IMR-90 (cell line): ENCODE measurements at regions not wholly inside any gene's neighbourhood (a gene's known extent, or its start where the extent isn't known, plus 50 kb on each side); places are given as distances from the start of the nearest gene placed in this dataset.
A peak's percentile ranks its signal among the peaks of the same experiment; 100 is the strongest.

Experiments
- ATAC-seq: fragments of 200-7000 bp; cut with Tn5 transposase; 2 replicates; pipeline ENCODE4 v1.9.1; 2020; ENCODE audit warnings: low read depth, mild to moderate bottlenecking, moderate library complexity
- BruUV-seq: library from RNA; stranded (reverse); fragments of 400-500 nt; replicated peaks from 2 replicates; lab custom pipeline; 2021; lab: Mats Ljungman, UMichigan
- CTCF ChIA-PET: fragments of 300-600 bp; formaldehyde crosslinking; extraction: SDS; loops from one replicate; lab custom pipeline; 2021; ENCODE audit warnings: antibody characterized with exemption; lab: Yijun Ruan, JAX
- POLR2A ChIA-PET: fragments of 300-600 bp; sonication (Branson Sonifier 250); formaldehyde crosslinking; loops from one replicate; lab custom pipeline; 2022; ENCODE audit warnings: antibody characterized with exemption; ENCODE audit not compliant: unreplicated experiment; lab: Charles Lee
- DNase-seq: peaks from one replicate; pipeline ENCODE4 v3.0.0; 2013
- H2AFZ ChIP-seq: replicated peaks from 2 replicates; pipeline ENCODE3; 2013; ENCODE audit warnings: low read length, mild to moderate bottlenecking; ENCODE audit not compliant: poor library complexity
- H2AK5ac ChIP-seq: 2 replicates; pipeline ENCODE4 v1.6.1; 2013; ENCODE audit warnings: low read depth, low read length, inconsistent platforms
- H2AK9ac ChIP-seq: replicated peaks from 2 replicates; pipeline ENCODE3; 2013; ENCODE audit warnings: mild to moderate bottlenecking, low read depth, low read length, moderate library complexity; ENCODE audit not compliant: poor library complexity
- H2BK120ac ChIP-seq: 2 replicates; pipeline ENCODE4 v1.6.1; 2013; ENCODE audit warnings: low read depth, low read length, inconsistent platforms
- H2BK15ac ChIP-seq: 3 replicates; pipeline ENCODE4 v1.6.1; 2013; ENCODE audit warnings: low read depth, low read length, inconsistent platforms
- H2BK20ac ChIP-seq: 2 replicates; pipeline ENCODE4 v1.6.1; 2013; ENCODE audit warnings: low read depth, mild to moderate bottlenecking, inconsistent platforms, low read length, moderate library complexity
- H2BK5ac ChIP-seq: 2 replicates; pipeline ENCODE4 v1.6.1; 2013; ENCODE audit warnings: mild to moderate bottlenecking, low read depth, low read length, inconsistent platforms; ENCODE audit not compliant: poor library complexity, severe bottlenecking
- H3K14ac ChIP-seq: replicated peaks from 2 replicates; pipeline ENCODE4 v1.6.1; 2013; ENCODE audit warnings: low read depth, low read length, inconsistent platforms
- H3K18ac ChIP-seq: 2 replicates; pipeline ENCODE4 v1.6.1; 2013; ENCODE audit warnings: low read depth, low read length, control low read depth
- H3K23ac ChIP-seq: 2 replicates; pipeline ENCODE4 v1.6.1; 2013; ENCODE audit warnings: low read depth, low read length, inconsistent platforms
- H3K27ac ChIP-seq: 2 replicates; pipeline ENCODE4 v1.5.1; 2013; ENCODE audit warnings: mild to moderate bottlenecking, control low read depth, low read length; ENCODE audit not compliant: insufficient read depth
- H3K27me3 ChIP-seq: 2 replicates; pipeline ENCODE4 v1.6.1; 2013; ENCODE audit warnings: low read length; ENCODE audit not compliant: control insufficient read depth, insufficient read depth
- H3K36me3 ChIP-seq: 2 replicates; pipeline ENCODE4 v1.6.1; 2013; ENCODE audit warnings: low read length, mixed read lengths; ENCODE audit not compliant: control insufficient read depth, insufficient read depth
- H3K4ac ChIP-seq: 2 replicates; pipeline ENCODE4 v1.6.1; 2013; ENCODE audit warnings: low read depth, low read length, inconsistent platforms
- H3K4me1 ChIP-seq: 2 replicates; pipeline ENCODE4 v1.6.1; 2013; ENCODE audit warnings: low read length, mixed read lengths; ENCODE audit not compliant: control insufficient read depth, insufficient read depth
- H3K4me2 ChIP-seq: 2 replicates; pipeline ENCODE4 v1.6.1; 2013; ENCODE audit warnings: low read depth, mild to moderate bottlenecking, control low read depth, low read length, moderate library complexity
- H3K4me3 ChIP-seq: 2 replicates; pipeline ENCODE4 v1.5.1; 2013; ENCODE audit warnings: low read depth, mild to moderate bottlenecking, control low read depth, low read length, moderate library complexity; ENCODE audit not compliant: insufficient read depth
- H3K56ac ChIP-seq: 2 replicates; pipeline ENCODE4 v1.6.1; 2013; ENCODE audit warnings: low read length, inconsistent platforms; ENCODE audit not compliant: insufficient read depth; ENCODE audit errors: extremely low read depth
- H3K79me1 ChIP-seq, 2 experiments: 2 replicates each; pipeline ENCODE4 v1.6.1; 2013; ENCODE audit warnings: low read length in 2 of 2, inconsistent platforms in 1 of 2, low read depth in 1 of 2
- H3K9ac ChIP-seq: 2 replicates; pipeline ENCODE4 v1.6.1; 2013; ENCODE audit warnings: low read depth, low read length, control low read depth
- H3K9me1 ChIP-seq: 2 replicates; pipeline ENCODE4 v1.6.1; 2013; ENCODE audit warnings: low read length, inconsistent platforms; ENCODE audit not compliant: insufficient read depth
- H3K9me3 ChIP-seq: 2 replicates; pipeline ENCODE4 v1.6.1; 2013; ENCODE audit warnings: low read length; ENCODE audit not compliant: control insufficient read depth, insufficient read depth
- H4K20me1 ChIP-seq: 2 replicates; pipeline ENCODE4 v1.6.1; 2013; ENCODE audit warnings: low read length, inconsistent platforms; ENCODE audit not compliant: insufficient read depth
- H4K5ac ChIP-seq: 2 replicates; pipeline ENCODE4 v1.6.1; 2013; ENCODE audit warnings: mild to moderate bottlenecking, low read depth, low read length, control low read depth
- H4K8ac ChIP-seq, 2 experiments: 2 replicates each; pipeline ENCODE4 v1.6.1; 2013; ENCODE audit warnings: low read depth in 2 of 2, low read length in 2 of 2, control low read depth in 1 of 2, inconsistent platforms in 1 of 2
- H4K91ac ChIP-seq: 2 replicates; pipeline ENCODE4 v1.6.1; 2013; ENCODE audit warnings: low read depth, low read length, inconsistent platforms; ENCODE audit not compliant: insufficient read depth
- BHLHE40 ChIP-seq: fragments of 150-350 bp; IDR thresholded peaks from 2 replicates; pipeline ENCODE4 v1.6.1; 2016; ENCODE audit warnings: mild to moderate bottlenecking, low read depth, low read length
- CEBPB ChIP-seq: IDR thresholded peaks from 2 replicates; pipeline ENCODE4 v1.6.1; 2012; ENCODE audit warnings: low read depth, low read length, improper control_type of control experiment
- CHD1 ChIP-seq: IDR thresholded peaks from 2 replicates; pipeline ENCODE4 v1.6.1; 2012; ENCODE audit warnings: low read depth, low read length, improper control_type of control experiment
- FOS ChIP-seq: fragments of 150-350 bp; IDR thresholded peaks from 2 replicates; pipeline ENCODE4 v1.6.1; 2016; ENCODE audit warnings: low read depth, low read length
- MAFK ChIP-seq: IDR thresholded peaks from 2 replicates; pipeline ENCODE4 v1.6.1; 2012; ENCODE audit warnings: low read depth, low read length, improper control_type of control experiment
- MAZ ChIP-seq: IDR thresholded peaks from 2 replicates; pipeline ENCODE4 v1.6.1; 2012; ENCODE audit warnings: low read depth, mild to moderate bottlenecking, low read length, improper control_type of control experiment, moderate library complexity, borderline replicate concordance
- MXI1 ChIP-seq: IDR thresholded peaks from 2 replicates; pipeline ENCODE4 v1.6.1; 2012; ENCODE audit warnings: low read depth, mild to moderate bottlenecking, low read length, moderate library complexity, borderline replicate concordance
- NFE2L2 ChIP-seq: fragments of 150-350 bp; IDR thresholded peaks from 2 replicates; pipeline ENCODE4 v1.6.1; 2016; ENCODE audit warnings: low read depth, mild to moderate bottlenecking, low read length
- POLR2A ChIP-seq: IDR thresholded peaks from 2 replicates; pipeline ENCODE4 v1.6.1; 2012; ENCODE audit warnings: mild to moderate bottlenecking, low read depth, low read length
- RAD21 ChIP-seq: IDR thresholded peaks from 2 replicates; pipeline ENCODE4 v1.6.1; 2012; ENCODE audit warnings: low read length, improper control_type of control experiment
- RCOR1 ChIP-seq: IDR thresholded peaks from 2 replicates; pipeline ENCODE4 v1.6.1; 2012; ENCODE audit warnings: mild to moderate bottlenecking, low read length, improper control_type of control experiment; ENCODE audit not compliant: insufficient replicate concordance
- RFX5 ChIP-seq: IDR thresholded peaks from 2 replicates; pipeline ENCODE4 v1.8.0; 2012; ENCODE audit warnings: low read depth, mild to moderate bottlenecking, low read length, moderate library complexity
- WGBS, 2 experiments: methylation state at CpG; one replicate each; pipeline versions ENCODE4 v1.1.5 to v1.1.7; 2013; ENCODE audit warnings: missing lambda C conversion rate in 2 of 2; ENCODE audit not compliant: insufficient read length in 1 of 2; ENCODE audit errors: extremely low coverage in 2 of 2; 5-methylcytosine and 5-hydroxymethylcytosine counted together
- dilution Hi-C: fragments of 300-500 bp; cut with HindIII; formaldehyde crosslinking; loops from one replicate; pipeline ENCODE4 v1.14.3; 2018; ENCODE audit warnings: low sequenced_read_pairs; ENCODE audit not compliant: unreplicated experiment
- in situ Hi-C: fragments of 300-500 bp; cut with MboI; formaldehyde crosslinking; loops from 3 replicates; pipeline ENCODE4 v1.14.3; 2019; ENCODE audit warnings: low sequenced_read_pairs, inconsistent platforms, mixed read lengths
- intact Hi-C: fragments of 100-400 bp; cut with micrococcal nuclease; formaldehyde crosslinking; loops from 2 replicates; pipeline ENCODE4 v1.10.0; 2022
- TF ChIP-seq, protein P1 (sequence below): fragments of 150-350 bp; IDR thresholded peaks from 2 replicates; pipeline ENCODE4 v1.6.1; 2017; ENCODE audit warnings: mild to moderate bottlenecking, antibody characterized with exemption, low read length, low read depth
- TF ChIP-seq, protein P2 (sequence below): conservative IDR thresholded peaks from 2 replicates; pipeline ENCODE4 v1.5.1; 2012; ENCODE audit warnings: mild to moderate bottlenecking, low read depth, low read length, improper control_type of control experiment
- TF ChIP-seq, protein P3 (sequence below): fragments of 150-350 bp; IDR thresholded peaks from 2 replicates; pipeline ENCODE4 v1.6.1; 2016; ENCODE audit warnings: low read depth, mild to moderate bottlenecking, low read length, moderate library complexity, borderline replicate concordance

DNA sequence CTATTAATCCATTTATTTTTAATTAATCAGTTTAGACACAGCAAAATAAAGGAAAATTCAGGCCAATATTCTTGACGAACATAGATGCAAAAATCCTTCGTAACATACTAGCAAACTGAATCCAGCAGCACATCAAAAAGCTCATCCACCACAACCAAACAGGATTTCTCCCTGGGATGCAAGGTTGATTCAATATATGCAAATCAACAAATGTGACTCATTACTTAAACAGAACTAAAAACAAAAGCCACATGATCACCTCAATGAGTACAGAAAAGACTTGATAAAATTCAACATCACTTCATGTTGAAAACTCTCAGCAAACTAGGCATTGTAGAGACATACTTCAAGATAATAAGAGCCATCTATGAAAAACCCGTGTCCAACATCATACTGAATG lies 364.1 kb upstream of the THBS1 start:
- Histone ChIP-seq H2AK9ac (no peak overlapping the region), H3K18ac (peak overlapping the region; percentile 93; the same call in 1 of the 2 replicates), H4K20me1 (no peaks in the 10 kb centered on the region), H3K36me3 (no peaks in the 10 kb centered on the region), H2BK120ac (peak overlapping the region; percentile 68; the same call in 1 of the 2 replicates), H3K79me1 (peaks cover 0 to 6% of the 10 kb centered on the region in 2 experiments; a peak in 1 of 4 replicates), H2BK15ac (peak overlapping the region; percentile 85; the same call in 2 of the 3 replicates), H4K91ac (peak overlapping the region; percentile 65; the same call in 1 of the 2 replicates), H3K23ac (no peak overlapping the region), H3K9ac (no peak overlapping the region), H4K8ac (peak overlapping the region in 1 of 2 experiments; percentile 28; a peak in 1 of 4 replicates), H3K27ac (no peak overlapping the region), H3K27me3 (no peaks in the 10 kb centered on the region), H2AK5ac (peak overlapping the region; percentile 58), H2BK5ac (peak overlapping the region; percentile 76), H3K4ac (peak overlapping the region; percentile 55; the same call in 1 of the 2 replicates), H3K9me1 (0 out of 2 replicates have a peak, but pooled peaks cover 3% of the 10 kb centered on the region), H3K56ac (no peak overlapping the region), H3K4me2 (no peak overlapping the region), H2BK20ac (peak overlapping the region; percentile 62; the same call in 1 of the 2 replicates), H2AFZ (no peak overlapping the region), H4K5ac (peak overlapping the region; percentile 65; the same call in 1 of the 2 replicates), H3K4me3 (no peak overlapping the region), H3K9me3 (peaks cover under 1% of the 10 kb centered on the region; the same call in 1 of the 2 replicates), H3K4me1 (peaks cover 10% of the 10 kb centered on the region), H3K14ac (peak overlapping the region; percentile 63; the same call in 1 of the 2 replicates)
- POLR2A ChIA-PET = interaction anchor here (0.6 kb wide), 1 partner anchor 320 kb away, joined by 6 read pairs; no protein-coding TSS in a partner anchor
- DNase-seq (no peak), ATAC-seq (no peak)
- 100% methylated on average over 1 of the region's 3 CpGs; no CpG with 5 or more reads in 1 of the 2 experiments for WGBS, 2 experiments
- in situ Hi-C loops = no loop called here
- no TSS peak for BruUV-seq
- dilution Hi-C loops = no loop called here
- TF ChIP-seq RCOR1 (no peak), MAZ (no peak), POLR2A (no peak), RAD21 (no peak), FOS (no peak), MAFK (no peak), BHLHE40 (no peak), NFE2L2 (no peak), CHD1 (no peak), CEBPB (no peak), RFX5 (no peak), MXI1 (no peak)
- TF ChIP-seq, protein P1, sequence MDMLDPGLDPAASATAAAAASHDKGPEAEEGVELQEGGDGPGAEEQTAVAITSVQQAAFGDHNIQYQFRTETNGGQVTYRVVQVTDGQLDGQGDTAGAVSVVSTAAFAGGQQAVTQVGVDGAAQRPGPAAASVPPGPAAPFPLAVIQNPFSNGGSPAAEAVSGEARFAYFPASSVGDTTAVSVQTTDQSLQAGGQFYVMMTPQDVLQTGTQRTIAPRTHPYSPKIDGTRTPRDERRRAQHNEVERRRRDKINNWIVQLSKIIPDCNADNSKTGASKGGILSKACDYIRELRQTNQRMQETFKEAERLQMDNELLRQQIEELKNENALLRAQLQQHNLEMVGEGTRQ = no peak
- TF ChIP-seq, protein P2, sequence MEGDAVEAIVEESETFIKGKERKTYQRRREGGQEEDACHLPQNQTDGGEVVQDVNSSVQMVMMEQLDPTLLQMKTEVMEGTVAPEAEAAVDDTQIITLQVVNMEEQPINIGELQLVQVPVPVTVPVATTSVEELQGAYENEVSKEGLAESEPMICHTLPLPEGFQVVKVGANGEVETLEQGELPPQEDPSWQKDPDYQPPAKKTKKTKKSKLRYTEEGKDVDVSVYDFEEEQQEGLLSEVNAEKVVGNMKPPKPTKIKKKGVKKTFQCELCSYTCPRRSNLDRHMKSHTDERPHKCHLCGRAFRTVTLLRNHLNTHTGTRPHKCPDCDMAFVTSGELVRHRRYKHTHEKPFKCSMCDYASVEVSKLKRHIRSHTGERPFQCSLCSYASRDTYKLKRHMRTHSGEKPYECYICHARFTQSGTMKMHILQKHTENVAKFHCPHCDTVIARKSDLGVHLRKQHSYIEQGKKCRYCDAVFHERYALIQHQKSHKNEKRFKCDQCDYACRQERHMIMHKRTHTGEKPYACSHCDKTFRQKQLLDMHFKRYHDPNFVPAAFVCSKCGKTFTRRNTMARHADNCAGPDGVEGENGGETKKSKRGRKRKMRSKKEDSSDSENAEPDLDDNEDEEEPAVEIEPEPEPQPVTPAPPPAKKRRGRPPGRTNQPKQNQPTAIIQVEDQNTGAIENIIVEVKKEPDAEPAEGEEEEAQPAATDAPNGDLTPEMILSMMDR = no peak
- TF ChIP-seq, protein P3, sequence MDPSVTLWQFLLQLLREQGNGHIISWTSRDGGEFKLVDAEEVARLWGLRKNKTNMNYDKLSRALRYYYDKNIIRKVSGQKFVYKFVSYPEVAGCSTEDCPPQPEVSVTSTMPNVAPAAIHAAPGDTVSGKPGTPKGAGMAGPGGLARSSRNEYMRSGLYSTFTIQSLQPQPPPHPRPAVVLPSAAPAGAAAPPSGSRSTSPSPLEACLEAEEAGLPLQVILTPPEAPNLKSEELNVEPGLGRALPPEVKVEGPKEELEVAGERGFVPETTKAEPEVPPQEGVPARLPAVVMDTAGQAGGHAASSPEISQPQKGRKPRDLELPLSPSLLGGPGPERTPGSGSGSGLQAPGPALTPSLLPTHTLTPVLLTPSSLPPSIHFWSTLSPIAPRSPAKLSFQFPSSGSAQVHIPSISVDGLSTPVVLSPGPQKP = no peak
- CTCF ChIA-PET = no interaction called here
- intact Hi-C loops = no loop called here
